ENCODE measurements at regions not wholly inside any gene's neighbourhood (a gene's known extent, or its start where the extent isn't known, plus 50 kb on each side); places are given as distances from the start of the nearest gene placed in this dataset.

DNA sequence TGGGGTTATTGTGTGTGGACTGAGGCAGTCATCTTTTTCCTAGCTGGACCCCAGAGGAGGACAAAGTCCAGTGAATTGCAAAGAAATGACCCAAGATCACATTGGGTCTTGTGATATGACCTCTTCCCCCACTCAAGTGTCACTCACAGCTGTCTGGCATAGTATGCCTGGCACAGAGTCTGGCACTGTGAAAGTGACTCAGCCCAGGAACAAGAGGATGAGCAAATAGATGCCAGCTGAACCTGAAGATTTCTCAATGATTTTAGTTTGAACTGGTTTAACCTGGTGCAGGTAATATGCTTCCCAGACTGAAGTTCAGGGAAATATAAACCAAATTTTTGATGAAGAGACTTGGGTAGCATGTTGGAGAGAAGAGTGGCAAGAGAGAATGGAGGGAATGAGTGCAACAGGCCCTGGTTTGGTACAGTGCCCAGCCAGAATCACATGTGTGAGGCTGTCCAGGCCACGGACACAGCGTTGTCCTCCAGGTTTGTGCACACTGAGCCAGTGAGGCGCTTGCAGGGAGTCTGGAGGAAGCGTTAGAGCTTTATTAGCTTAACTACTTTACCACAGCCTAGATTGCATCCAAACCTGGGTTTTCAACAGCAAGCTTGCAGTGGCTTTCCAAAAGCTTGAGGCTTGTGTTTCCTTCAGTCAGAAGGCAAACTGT, 332.9 kb downstream of the NUAK1 start:
- no peak for TF ChIP-seq POLR2A (IDR thresholded peaks at IDR 0.05)
- TF ChIP-seq, protein P1, sequence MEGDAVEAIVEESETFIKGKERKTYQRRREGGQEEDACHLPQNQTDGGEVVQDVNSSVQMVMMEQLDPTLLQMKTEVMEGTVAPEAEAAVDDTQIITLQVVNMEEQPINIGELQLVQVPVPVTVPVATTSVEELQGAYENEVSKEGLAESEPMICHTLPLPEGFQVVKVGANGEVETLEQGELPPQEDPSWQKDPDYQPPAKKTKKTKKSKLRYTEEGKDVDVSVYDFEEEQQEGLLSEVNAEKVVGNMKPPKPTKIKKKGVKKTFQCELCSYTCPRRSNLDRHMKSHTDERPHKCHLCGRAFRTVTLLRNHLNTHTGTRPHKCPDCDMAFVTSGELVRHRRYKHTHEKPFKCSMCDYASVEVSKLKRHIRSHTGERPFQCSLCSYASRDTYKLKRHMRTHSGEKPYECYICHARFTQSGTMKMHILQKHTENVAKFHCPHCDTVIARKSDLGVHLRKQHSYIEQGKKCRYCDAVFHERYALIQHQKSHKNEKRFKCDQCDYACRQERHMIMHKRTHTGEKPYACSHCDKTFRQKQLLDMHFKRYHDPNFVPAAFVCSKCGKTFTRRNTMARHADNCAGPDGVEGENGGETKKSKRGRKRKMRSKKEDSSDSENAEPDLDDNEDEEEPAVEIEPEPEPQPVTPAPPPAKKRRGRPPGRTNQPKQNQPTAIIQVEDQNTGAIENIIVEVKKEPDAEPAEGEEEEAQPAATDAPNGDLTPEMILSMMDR (IDR thresholded peaks at IDR 0.05), result no peak
- no peak for TF ChIP-seq POLR2AphosphoS5 (IDR thresholded peaks at IDR 0.05)
- WGBS, result 89% methylated on average over 4 of the region's 4 CpGs
- DNase-seq (ENCODE audit: low spot score), result no peak
- Histone ChIP-seq H3K4me3 (no peak overlapping the region), H3K36me3 (no peaks in the 10 kb centered on the region), H3K27me3 (replicated peaks; ENCODE audit: insufficient read depth) (no peaks in the 10 kb centered on the region), H3K4me1 (replicated peaks) (no peaks in the 10 kb centered on the region), H3K9me3 (no peaks in the 10 kb centered on the region), H3K27ac (no peak overlapping the region)
- intact Hi-C loops (cut with DNase I), result no loop called here

DNA sequence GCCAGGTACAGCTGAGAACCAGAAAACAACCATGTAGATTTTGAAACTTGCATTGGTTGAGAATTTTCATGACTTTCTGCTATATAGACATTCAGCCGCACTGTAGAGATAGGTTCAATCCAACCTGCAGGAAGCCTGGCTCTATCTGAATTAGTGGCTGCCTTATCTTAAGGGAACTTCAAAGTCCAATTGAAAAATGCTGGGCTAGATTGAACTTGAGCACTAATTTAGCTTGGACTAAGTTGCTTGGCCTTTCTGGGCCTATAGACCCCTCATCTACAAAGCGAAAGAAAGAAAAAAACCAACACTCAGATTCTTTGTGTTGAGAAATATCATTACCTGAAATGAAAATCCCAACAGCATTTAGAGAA, 332.4 kb downstream of the NUAK1 start:
- Histone ChIP-seq H3K36me3 (no peaks in the 10 kb centered on the region), H3K4me1 (replicated peaks) (no peaks in the 10 kb centered on the region), H3K27me3 (replicated peaks; ENCODE audit: insufficient read depth) (no peaks in the 10 kb centered on the region), H3K4me3 (no peak overlapping the region), H3K27ac (no peak overlapping the region), H3K9me3 (no peaks in the 10 kb centered on the region)
- DNase-seq (ENCODE audit: low spot score), result no peak
- WGBS, result 94% methylated on average over 2 of the region's 2 CpGs
- intact Hi-C loops (cut with DNase I), result no loop called here
- TF ChIP-seq POLR2AphosphoS5 (IDR thresholded peaks at IDR 0.05) (no peak), POLR2A (IDR thresholded peaks at IDR 0.05) (no peak)
- TF ChIP-seq, protein P1 (IDR thresholded peaks at IDR 0.05), result no peak

DNA sequence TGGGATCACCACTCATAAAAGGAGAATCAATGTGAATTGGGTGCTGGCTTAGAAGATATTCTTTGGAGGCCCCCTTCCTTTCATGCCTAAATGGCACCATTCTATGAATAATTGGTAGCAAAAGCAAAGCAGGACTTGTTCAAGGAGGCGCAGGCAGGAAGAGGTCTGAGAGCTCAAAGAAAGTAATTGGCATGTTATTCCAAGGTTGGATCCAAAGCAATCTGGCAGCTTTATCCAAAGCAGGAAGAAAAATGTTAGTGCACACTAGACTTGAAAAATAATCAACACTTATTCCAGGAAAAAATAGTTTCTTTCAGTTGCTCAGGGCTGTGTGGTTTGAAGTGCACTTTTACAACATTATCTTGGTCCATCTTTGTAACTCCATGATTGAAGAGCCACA, 326.4 kb downstream of the NUAK1 start:
- Histone ChIP-seq H3K4me3 (no peak overlapping the region), H3K27me3 (replicated peaks; ENCODE audit: insufficient read depth) (no peaks in the 10 kb centered on the region), H3K27ac (no peak overlapping the region), H3K9me3 (no peaks in the 10 kb centered on the region), H3K4me1 (replicated peaks) (no peaks in the 10 kb centered on the region), H3K36me3 (no peaks in the 10 kb centered on the region)
- intact Hi-C loops (cut with DNase I), result no loop called here
- WGBS, result 44% methylated on average over 1 of the region's 1 CpG
- no peak for DNase-seq (ENCODE audit: low spot score)
- TF ChIP-seq, protein P1 (IDR thresholded peaks at IDR 0.05), result no peak
- TF ChIP-seq POLR2A (IDR thresholded peaks at IDR 0.05) (no peak), POLR2AphosphoS5 (IDR thresholded peaks at IDR 0.05) (no peak)

DNA sequence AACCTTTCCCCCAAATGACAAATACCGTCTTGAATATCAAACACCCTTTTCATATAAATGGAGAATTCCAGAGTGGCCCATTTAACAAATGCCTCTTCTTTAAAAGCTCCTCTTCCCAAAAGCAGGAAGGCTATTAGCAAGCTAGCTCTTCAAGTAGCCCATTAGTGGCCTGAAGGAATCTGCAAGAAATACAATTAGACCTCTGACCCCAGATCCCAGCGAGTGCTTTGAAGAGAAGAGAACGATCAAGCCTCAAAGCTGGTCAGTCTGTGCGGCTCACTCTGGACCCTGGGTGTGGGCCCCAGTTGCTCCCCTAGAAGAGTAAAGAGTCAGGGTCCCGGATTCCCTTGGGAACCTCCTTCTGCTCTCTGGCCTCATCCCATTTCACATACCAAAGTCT, 325.6 kb downstream of the NUAK1 start:
- Histone ChIP-seq H3K4me1 (replicated peaks) (no peaks in the 10 kb centered on the region), H3K9me3 (no peaks in the 10 kb centered on the region), H3K4me3 (no peak overlapping the region), H3K27me3 (replicated peaks; ENCODE audit: insufficient read depth) (no peaks in the 10 kb centered on the region), H3K36me3 (no peaks in the 10 kb centered on the region), H3K27ac (no peak overlapping the region)
- intact Hi-C loops (cut with DNase I), result no loop called here
- 86% methylated on average over 5 of the region's 5 CpGs for WGBS
- DNase-seq (ENCODE audit: low spot score), result no peak
- TF ChIP-seq POLR2AphosphoS5 (IDR thresholded peaks at IDR 0.05) (no peak), POLR2A (IDR thresholded peaks at IDR 0.05) (no peak)
- TF ChIP-seq, protein P1 (IDR thresholded peaks at IDR 0.05), result no peak

DNA sequence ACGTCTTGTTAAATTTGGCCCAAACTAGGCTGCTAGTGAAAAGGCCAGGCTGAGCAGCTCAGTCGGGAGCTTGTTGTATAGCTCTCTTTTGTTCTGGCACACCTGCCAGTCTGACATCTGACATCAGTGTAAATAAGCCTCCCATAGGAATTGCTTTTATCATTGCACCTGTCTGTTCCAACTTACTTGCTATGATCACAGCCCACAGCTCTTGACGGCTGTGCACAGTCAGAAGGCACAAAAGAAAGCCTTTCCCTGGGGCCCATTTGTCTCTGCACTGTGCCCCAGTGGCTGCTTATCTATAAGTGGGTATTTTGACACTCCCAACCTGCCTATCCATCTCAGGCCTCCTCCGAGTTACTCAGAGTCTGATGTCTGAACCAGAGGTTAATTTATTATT, 324.5 kb downstream of the NUAK1 start:
- intact Hi-C loops (cut with DNase I), result no loop called here
- no peak for TF ChIP-seq POLR2A (IDR thresholded peaks at IDR 0.05)
- TF ChIP-seq, protein P1 (IDR thresholded peaks at IDR 0.05), result no peak
- no peak for TF ChIP-seq POLR2AphosphoS5 (IDR thresholded peaks at IDR 0.05)
- no peak overlapping the region for H3K4me3 ChIP-seq
- H3K27ac ChIP-seq, result no peak overlapping the region
- H3K9me3 ChIP-seq, result no peaks in the 10 kb centered on the region
- H3K36me3 ChIP-seq, result no peaks in the 10 kb centered on the region
- H3K27me3 ChIP-seq (replicated peaks; ENCODE audit: insufficient read depth), result no peaks in the 10 kb centered on the region
- no peak for DNase-seq (ENCODE audit: low spot score)
- H3K4me1 ChIP-seq (replicated peaks), result no peaks in the 10 kb centered on the region
- 45% methylated on average over 4 of the region's 4 CpGs for WGBS
